ENCODE measurements at regions not wholly inside any gene's neighbourhood (a gene's known extent, or its start where the extent isn't known, plus 50 kb on each side); places are given as distances from the start of the nearest gene placed in this dataset.

DNA sequence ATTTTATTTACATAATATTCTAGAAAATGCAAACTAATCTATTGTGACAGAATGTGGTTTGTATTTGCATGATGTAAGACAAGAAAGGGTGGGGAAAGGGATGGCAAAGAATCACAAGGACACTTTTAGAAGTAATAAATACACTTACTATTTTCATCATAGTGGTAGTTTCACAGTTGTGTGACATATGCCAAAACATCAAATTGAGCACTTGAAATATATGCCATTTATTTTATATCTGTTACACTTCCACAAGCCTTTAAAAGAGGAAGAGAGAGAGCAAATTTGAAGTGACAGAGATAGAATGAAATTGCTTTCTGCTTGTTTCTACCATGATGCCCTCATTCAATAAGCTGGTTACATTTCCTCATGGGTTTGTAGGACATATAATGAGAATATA is 230.0 kb upstream of the NWD2 start:
- intact Hi-C loops (cut with DNase I), result no loop called here
- DNase-seq, result no peak

GRCh38 chr4:37015391-37015790 is 229.2 kb upstream of the NWD2 start:
- no peaks in the 10 kb centered on the region for H3K9me3 ChIP-seq
- H3K4me1 ChIP-seq (ENCODE audit: insufficient read depth), result no peaks in the 10 kb centered on the region
- no peak overlapping the region for H3K27ac ChIP-seq
- TF ChIP-seq, protein P1, sequence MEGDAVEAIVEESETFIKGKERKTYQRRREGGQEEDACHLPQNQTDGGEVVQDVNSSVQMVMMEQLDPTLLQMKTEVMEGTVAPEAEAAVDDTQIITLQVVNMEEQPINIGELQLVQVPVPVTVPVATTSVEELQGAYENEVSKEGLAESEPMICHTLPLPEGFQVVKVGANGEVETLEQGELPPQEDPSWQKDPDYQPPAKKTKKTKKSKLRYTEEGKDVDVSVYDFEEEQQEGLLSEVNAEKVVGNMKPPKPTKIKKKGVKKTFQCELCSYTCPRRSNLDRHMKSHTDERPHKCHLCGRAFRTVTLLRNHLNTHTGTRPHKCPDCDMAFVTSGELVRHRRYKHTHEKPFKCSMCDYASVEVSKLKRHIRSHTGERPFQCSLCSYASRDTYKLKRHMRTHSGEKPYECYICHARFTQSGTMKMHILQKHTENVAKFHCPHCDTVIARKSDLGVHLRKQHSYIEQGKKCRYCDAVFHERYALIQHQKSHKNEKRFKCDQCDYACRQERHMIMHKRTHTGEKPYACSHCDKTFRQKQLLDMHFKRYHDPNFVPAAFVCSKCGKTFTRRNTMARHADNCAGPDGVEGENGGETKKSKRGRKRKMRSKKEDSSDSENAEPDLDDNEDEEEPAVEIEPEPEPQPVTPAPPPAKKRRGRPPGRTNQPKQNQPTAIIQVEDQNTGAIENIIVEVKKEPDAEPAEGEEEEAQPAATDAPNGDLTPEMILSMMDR (IDR thresholded peaks at IDR 0.05), result no peak
- TF ChIP-seq EP300 (IDR thresholded peaks at IDR 0.05) (no peak), POLR2A (IDR thresholded peaks at IDR 0.05) (no peak)
- intact Hi-C loops (cut with DNase I), result no loop called here
- H3K27me3 ChIP-seq, result no peaks in the 10 kb centered on the region
- H3K36me3 ChIP-seq, result no peaks in the 10 kb centered on the region
- no peak for DNase-seq
- WGBS, 3 donors, result 78 to 87% (median 86%) methylated on average over 2 of the region's 2 CpGs
- H3K4me3 ChIP-seq, result no peak overlapping the region

More for the DNA sequence above, 230.0 kb upstream of the NWD2 start:
- no peak overlapping the region for H3K27ac ChIP-seq
- H3K36me3 ChIP-seq, result no peaks in the 10 kb centered on the region
- no peaks in the 10 kb centered on the region for H3K27me3 ChIP-seq
- no peak overlapping the region for H3K4me3 ChIP-seq
- H3K9me3 ChIP-seq, result no peaks in the 10 kb centered on the region
- H3K4me1 ChIP-seq (ENCODE audit: insufficient read depth), result no peaks in the 10 kb centered on the region
- TF ChIP-seq POLR2A (IDR thresholded peaks at IDR 0.05), result no peak
- TF ChIP-seq EP300 (IDR thresholded peaks at IDR 0.05), result no peak
- TF ChIP-seq, protein P1 (IDR thresholded peaks at IDR 0.05), result no peak

GRCh38 chr4:37023504-37023903 is 221.0 kb upstream of the NWD2 start:
- TF ChIP-seq, protein P1 (IDR thresholded peaks at IDR 0.05), result no peak
- TF ChIP-seq EP300 (IDR thresholded peaks at IDR 0.05) (no peak), POLR2A (IDR thresholded peaks at IDR 0.05) (no peak)
- H3K27me3 ChIP-seq, result no peaks in the 10 kb centered on the region
- no peaks in the 10 kb centered on the region for H3K9me3 ChIP-seq
- WGBS, 3 donors, result 63 to 75% (median 71%) methylated on average over 1 of the region's 1 CpG
- H3K4me3 ChIP-seq, result no peak overlapping the region
- DNase-seq, result no peak
- H3K27ac ChIP-seq, result no peak overlapping the region
- H3K4me1 ChIP-seq (ENCODE audit: insufficient read depth), result no peaks in the 10 kb centered on the region
- intact Hi-C loops (cut with DNase I), result no loop called here
- no peaks in the 10 kb centered on the region for H3K36me3 ChIP-seq

DNA sequence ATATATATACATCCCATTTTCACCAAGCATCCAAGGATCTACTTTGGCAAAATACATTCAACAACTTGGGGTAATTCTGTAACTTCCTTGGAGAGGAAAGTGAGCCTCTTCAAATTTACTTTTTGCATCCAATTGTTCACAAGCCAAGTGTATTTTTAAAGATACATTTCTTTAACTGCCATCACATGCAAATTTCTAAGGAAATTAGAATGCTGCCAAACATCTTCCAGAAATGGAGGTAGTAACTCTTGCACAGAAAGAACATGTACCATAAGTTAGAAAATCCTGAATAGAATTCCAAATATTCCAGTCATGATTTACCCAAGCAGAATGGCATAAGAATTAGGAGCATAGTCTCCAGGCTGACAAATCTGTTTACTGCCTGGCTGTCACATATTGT is 220.5 kb upstream of the NWD2 start:
- H3K36me3 ChIP-seq, result no peaks in the 10 kb centered on the region
- no peaks in the 10 kb centered on the region for H3K4me1 ChIP-seq (ENCODE audit: insufficient read depth)
- H3K4me3 ChIP-seq, result no peak overlapping the region
- DNase-seq, result no peak
- no peak for TF ChIP-seq POLR2A (IDR thresholded peaks at IDR 0.05)
- TF ChIP-seq, protein P1 (IDR thresholded peaks at IDR 0.05), result no peak
- TF ChIP-seq EP300 (IDR thresholded peaks at IDR 0.05), result no peak
- H3K27ac ChIP-seq, result no peak overlapping the region
- H3K27me3 ChIP-seq, result no peaks in the 10 kb centered on the region
- intact Hi-C loops (cut with DNase I), result no loop called here
- H3K9me3 ChIP-seq, result no peaks in the 10 kb centered on the region

DNA sequence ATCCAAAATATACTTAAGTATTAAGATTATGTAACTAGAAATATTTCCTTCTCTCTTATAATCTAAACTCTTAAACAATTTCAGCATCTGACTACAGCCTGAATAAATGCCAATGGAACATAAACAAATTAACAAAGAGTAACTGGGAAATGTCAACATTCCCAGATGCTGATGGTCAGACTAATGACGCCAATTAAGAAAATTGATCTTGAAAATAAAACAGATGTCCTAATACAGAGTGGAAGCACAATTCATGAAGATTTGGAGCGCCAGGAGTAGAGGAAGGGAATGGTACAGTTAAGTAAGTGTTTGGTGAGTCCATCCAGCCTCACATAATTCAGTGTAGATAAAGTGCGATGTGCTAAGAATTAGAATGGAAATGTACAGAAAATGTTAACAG is 203.7 kb upstream of the NWD2 start:
- TF ChIP-seq, protein P1 (IDR thresholded peaks at IDR 0.05), result no peak
- no peak for TF ChIP-seq POLR2A (IDR thresholded peaks at IDR 0.05)
- TF ChIP-seq EP300 (IDR thresholded peaks at IDR 0.05), result no peak
- intact Hi-C loops (cut with DNase I), result no loop called here
- WGBS, 3 donors, result 46 to 85% (median 77%) methylated on average over 3 of the region's 3 CpGs
- H3K27ac ChIP-seq, result no peak overlapping the region
- H3K27me3 ChIP-seq, result no peaks in the 10 kb centered on the region
- DNase-seq, result no peak
- H3K9me3 ChIP-seq, result no peaks in the 10 kb centered on the region
- no peak overlapping the region for H3K4me3 ChIP-seq
- no peaks in the 10 kb centered on the region for H3K36me3 ChIP-seq
- H3K4me1 ChIP-seq (ENCODE audit: insufficient read depth), result no peaks in the 10 kb centered on the region

Data from ovary (tissue), 7 donors.